ENCODE measurements at regions not wholly inside any gene's neighbourhood (a gene's known extent, or its start where the extent isn't known, plus 50 kb on each side); places are given as distances from the start of the nearest gene placed in this dataset.

DNA sequence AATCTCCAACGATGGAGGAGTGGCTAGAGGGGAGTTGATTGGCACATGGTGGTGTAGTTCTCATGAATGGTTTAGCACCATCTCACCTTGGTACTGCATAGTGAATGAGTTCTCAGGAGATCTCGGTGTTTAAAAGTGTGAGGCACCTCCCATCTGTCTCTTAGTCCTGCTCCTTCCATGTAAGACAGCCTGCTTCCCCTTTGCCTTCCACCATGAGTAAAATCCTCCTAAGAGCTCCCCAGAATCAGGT lies 428.8 kb upstream of the MAF start:
- TF ChIP-seq, protein P1, sequence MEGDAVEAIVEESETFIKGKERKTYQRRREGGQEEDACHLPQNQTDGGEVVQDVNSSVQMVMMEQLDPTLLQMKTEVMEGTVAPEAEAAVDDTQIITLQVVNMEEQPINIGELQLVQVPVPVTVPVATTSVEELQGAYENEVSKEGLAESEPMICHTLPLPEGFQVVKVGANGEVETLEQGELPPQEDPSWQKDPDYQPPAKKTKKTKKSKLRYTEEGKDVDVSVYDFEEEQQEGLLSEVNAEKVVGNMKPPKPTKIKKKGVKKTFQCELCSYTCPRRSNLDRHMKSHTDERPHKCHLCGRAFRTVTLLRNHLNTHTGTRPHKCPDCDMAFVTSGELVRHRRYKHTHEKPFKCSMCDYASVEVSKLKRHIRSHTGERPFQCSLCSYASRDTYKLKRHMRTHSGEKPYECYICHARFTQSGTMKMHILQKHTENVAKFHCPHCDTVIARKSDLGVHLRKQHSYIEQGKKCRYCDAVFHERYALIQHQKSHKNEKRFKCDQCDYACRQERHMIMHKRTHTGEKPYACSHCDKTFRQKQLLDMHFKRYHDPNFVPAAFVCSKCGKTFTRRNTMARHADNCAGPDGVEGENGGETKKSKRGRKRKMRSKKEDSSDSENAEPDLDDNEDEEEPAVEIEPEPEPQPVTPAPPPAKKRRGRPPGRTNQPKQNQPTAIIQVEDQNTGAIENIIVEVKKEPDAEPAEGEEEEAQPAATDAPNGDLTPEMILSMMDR (conservative IDR thresholded peaks at IDR 0.05 in 1 of 2, IDR thresholded peaks at IDR 0.05 in 1 of 2; ENCODE audit: extremely low read depth in 1 of 2, insufficient read depth in 1 of 2, low read depth in 1 of 2, low read length in 2 of 2), result no peak
- TF ChIP-seq EZH2 (IDR thresholded peaks at IDR 0.05; ENCODE audit: borderline replicate concordance, low read length), result no peak
